HG03439 (cell line): ENCODE measurements at regions not wholly inside any gene's neighbourhood (a gene's known extent, or its start where the extent isn't known, plus 50 kb on each side); places are given as distances from the start of the nearest gene placed in this dataset.

Experiments used
- ATAC-seq: cut with Tn5 transposase; IDR thresholded peaks from one replicate; pipeline ENCODE4 v1.9.1; 2021; ENCODE audit warnings: mild to moderate bottlenecking, moderate library complexity; ENCODE audit not compliant: unreplicated experiment

GRCh38 chr9:31608416-31608815, 776.0 kb upstream of the ACO1 start:
- no peak for ATAC-seq

GRCh38 chr9:31608881-31609280, 775.6 kb upstream of the ACO1 start:
- no peak for ATAC-seq

GRCh38 chr9:31612336-31613030, 772.0 kb upstream of the ACO1 start:
- no peak for ATAC-seq

- no peak for ATAC-seq
These were observed 768.5 kb upstream of the ACO1 start for GRCh38 chr9:31615966-31616365.

GRCh38 chr9:31623511-31623910, 760.9 kb upstream of the ACO1 start:
- no peak for ATAC-seq

DNA sequence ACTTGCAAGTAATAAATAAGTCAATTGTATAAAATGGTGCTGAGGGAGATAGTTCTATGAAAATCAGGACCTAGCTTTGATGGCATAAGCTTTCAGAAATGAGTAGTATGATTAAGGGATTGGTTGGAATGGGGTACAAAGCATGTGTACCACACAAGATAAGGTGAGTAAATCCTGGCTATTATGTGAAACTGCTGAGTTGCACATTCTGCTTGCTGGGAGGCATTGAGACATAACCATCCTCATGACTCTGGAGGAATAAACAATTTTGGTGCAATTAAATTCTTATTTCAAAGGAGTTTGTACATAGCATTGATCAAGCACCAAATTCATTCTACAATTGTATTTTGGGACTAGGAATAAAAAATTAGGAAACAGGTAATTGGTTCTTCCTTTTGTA, 755.2 kb upstream of the ACO1 start:
- no peak for ATAC-seq

- ATAC-seq: no peak
These were observed 747.2 kb upstream of the ACO1 start for GRCh38 chr9:31637265-31637664.

- ATAC-seq: no peak
These were observed 746.6 kb upstream of the ACO1 start for GRCh38 chr9:31637861-31638260.

GRCh38 chr9:31639451-31639850, 745.0 kb upstream of the ACO1 start:
- no peak for ATAC-seq

DNA sequence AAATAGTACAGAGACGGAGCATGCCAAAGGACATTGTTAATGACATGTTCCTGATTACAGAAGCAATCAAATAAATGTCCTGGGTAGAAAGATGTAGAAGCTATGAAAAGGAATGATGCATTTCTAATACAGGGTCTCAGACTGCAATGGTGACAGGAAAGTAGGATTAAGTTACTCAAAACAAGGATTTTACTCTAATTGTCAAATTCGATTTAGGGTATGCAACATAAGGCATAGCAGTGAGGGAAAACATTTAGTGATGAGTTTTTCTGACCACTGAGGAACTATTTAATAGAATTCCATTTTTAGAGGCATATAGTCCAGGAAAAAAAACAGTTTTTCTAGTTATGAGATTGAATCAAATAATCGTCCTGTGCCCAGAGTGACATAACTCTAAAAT, 715.1 kb upstream of the ACO1 start:
- ATAC-seq: no peak

DNA sequence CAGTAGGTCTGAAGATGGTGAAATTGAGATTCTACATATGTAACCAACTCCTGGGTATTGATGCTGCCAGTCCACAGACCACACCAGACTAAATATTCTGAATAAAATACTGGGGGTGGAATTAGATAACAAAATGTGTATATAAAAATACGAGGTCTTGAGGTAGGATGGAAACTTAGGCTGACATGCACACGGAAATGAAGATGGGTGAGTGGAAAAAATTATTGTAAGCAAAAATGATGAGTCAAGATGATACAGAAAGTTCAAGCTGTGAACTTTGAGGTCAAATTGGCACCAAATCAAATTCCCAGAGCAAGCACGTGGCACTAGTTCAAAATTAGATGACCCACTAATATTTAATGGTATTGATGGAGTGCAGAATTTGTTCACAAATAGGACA, 713.4 kb upstream of the ACO1 start:
- ATAC-seq: peak; percentile 61

GRCh38 chr9:31674264-31674663, 710.2 kb upstream of the ACO1 start:
- no peak for ATAC-seq

DNA sequence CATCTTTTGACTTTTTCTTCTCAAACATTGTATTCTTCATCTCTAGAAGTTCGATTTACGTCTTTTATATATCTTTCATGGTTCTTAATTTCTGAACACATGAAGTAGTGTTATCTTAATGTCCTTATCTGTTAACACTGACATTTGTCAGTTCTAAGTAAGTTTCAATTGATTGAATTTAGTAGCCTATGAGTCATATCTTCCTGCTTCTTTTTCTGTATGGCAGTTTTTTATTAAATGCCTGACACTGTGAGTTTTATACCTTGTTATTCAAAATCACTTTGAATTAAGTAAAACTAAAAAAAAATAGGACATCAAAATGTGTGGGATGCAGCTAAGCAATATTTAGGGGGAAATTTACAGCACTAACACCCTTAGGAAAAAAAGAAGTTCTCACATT, 707.0 kb upstream of the ACO1 start:
- no peak for ATAC-seq

GRCh38 chr9:31677877-31678276, 706.6 kb upstream of the ACO1 start:
- ATAC-seq: no peak

- ATAC-seq: no peak
These were observed 701.3 kb upstream of the ACO1 start for GRCh38 chr9:31683116-31683515.

GRCh38 chr9:31697956-31698355, 686.5 kb upstream of the ACO1 start:
- ATAC-seq: no peak

GRCh38 chr9:31699836-31700235, 684.6 kb upstream of the ACO1 start:
- no peak for ATAC-seq

DNA sequence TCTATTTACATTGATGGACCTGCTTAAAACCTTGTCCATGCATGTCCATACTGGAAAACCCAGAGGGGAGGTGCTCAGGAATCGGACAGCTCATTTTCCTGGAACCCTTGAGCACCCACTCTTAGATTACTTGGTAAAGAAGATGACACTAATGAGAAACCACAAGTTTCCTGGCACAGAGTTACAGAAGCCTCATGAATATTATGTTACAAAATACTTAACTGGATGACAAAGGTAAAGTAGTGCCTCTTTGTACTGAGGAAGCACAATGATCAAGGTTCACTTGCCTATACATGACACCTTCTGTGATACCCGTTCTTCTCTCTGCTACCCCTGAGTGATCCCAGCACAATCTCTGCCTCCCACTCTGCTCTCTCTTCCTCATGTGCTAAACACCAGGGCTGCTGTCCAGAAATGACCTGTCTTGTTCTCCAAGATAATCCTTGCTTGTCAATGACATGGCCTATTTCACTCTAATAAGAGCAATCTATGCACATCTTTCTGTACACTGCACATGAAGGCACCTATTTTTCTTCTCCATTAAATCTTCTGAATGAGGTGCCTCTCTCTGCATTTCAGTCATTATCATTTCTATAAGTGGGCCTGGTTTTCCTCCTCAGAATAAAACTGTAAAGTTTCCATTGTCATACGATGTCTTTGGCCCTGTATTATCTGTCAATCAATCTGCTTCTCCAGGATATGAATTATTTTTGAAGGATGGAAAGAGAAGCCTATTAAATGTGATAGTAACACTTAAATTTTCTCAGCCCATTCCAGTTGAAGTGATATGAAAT, 684.0 kb upstream of the ACO1 start:
- no peak for ATAC-seq

GRCh38 chr9:31702957-31703356, 681.5 kb upstream of the ACO1 start:
- no peak for ATAC-seq

DNA sequence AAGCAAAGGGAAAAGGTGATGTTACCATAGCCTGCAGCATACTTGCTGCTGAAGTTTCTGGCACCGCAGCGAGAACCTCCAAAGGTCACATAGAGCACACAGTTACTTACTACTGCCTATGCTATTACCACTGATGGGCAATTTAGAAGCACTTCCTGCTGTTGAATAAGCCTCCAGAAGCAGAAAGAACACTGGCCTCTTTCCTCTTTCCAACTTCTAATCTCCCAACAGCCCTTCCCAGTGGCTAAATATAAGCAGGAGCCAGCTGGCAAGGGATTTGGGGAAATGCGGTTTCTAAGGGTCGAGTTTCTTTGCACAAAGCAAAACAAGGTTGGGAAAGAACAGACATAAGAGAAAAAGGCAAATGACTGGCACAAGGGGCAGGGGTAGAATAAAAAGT, 669.2 kb upstream of the ACO1 start:
- ATAC-seq: no peak

DNA sequence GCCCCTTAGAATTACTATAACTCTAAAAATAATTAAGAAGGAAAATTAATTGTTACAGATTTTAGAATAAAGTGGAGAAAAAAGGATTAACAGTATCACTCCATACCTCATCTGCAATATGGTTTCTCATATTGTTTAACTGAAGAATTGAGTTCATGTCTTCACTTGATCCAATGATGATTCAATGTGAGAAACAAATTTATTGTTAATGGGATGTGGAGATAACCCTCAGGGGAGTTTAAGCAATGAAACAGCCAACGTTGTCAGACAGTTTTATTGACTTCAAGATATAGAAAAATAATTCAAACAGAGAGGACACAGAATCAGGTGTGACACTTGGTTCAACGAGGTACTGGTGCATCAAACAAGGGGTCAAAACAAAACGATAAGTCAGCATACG, 665.2 kb upstream of the ACO1 start:
- no peak for ATAC-seq

DNA sequence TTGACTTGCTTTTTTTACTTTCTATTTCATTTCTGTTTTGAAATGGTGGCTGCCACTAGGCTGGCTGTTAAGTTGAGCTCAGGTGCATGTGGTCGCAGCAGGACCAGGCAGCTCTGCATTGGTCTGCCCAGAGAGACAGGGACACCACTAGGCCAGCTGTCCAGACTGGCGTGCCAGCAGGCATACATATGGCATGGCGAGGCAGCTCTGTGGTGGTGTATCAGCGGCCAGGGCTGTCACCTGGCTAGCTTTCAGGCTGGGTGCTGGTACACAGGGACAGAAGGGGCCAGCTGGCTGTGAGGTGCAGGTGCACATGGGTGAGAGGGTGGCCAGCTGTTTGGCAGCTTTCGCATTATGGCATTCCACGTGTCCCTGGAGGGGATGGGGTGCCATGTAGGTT, 654.0 kb upstream of the ACO1 start:
- ATAC-seq: no peak

DNA sequence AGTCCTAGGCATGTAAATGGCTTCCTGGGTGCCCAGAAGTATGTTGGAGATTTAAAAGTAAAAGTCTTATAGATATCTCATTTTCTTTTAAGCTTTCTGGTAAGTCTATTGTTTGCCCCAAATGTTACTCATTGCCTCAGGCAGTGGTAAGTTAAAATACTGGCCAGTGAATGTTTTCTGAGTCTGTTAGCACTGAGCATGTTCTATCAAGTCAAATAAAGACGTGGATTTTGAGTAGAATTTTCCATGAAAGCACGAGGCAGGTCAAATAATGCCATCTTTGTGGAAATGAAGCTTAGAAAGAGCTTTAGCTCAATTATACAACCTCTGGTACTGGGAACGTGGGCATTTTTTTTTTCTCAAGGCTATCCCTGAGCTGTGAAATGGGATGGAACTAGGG, 651.3 kb upstream of the ACO1 start:
- ATAC-seq: no peak
